ENCODE measurements at regions not wholly inside any gene's neighbourhood (a gene's known extent, or its start where the extent isn't known, plus 50 kb on each side); places are given as distances from the start of the nearest gene placed in this dataset.
"Not testable (repeated sequence)": the region's sequence is repeated elsewhere in the genome, so short reads cannot be mapped to it uniquely, and the experiment has no call there.

GRCh38 chr12:16828891-16829290 is 222.9 kb upstream of the LMO3 start:
- H3K36me3 Mint-ChIP-seq: no peaks in the 10 kb centered on the region
- H3K27ac Mint-ChIP-seq: no peak overlapping the region
- no peak for ATAC-seq
- H3K9me3 Mint-ChIP-seq: peaks cover 10% of the 10 kb centered on the region
- H3K4me3 Mint-ChIP-seq: no peak overlapping the region
- H3K4me1 Mint-ChIP-seq: no peaks in the 10 kb centered on the region
- no peaks in the 10 kb centered on the region for H3K27me3 Mint-ChIP-seq

GRCh38 chr12:16807731-16808130 is 201.8 kb upstream of the LMO3 start:
- H3K4me1 Mint-ChIP-seq: no peaks in the 10 kb centered on the region
- ATAC-seq: no peak
- no peaks in the 10 kb centered on the region for H3K27me3 Mint-ChIP-seq
- no peak overlapping the region for H3K4me3 Mint-ChIP-seq
- H3K36me3 Mint-ChIP-seq: no peaks in the 10 kb centered on the region
- peaks cover 12% of the 10 kb centered on the region for H3K9me3 Mint-ChIP-seq
- no peak overlapping the region for H3K27ac Mint-ChIP-seq

DNA sequence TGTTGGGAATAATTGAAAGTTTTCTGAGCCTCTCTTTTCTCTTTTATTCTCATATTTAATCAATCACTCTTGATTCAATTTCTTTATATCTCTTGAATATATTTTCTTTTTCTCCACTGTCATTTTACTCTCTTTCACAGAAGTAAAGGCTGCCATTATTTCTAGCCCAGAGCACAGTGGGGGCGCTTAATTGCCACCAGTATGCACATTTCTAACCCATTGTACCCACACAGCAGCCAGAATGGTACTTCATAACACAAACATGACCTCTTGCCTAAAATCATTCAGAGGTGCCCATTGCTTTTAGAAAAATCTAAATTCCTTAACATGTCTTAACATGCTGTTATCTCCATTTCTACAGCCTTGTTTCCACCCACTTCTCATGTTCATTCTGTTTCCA is 190.2 kb upstream of the LMO3 start:
- no peaks in the 10 kb centered on the region for H3K4me1 Mint-ChIP-seq
- no peaks in the 10 kb centered on the region for H3K36me3 Mint-ChIP-seq
- H3K9me3 Mint-ChIP-seq: peaks cover 10% of the 10 kb centered on the region
- no peak for ATAC-seq
- no peaks in the 10 kb centered on the region for H3K27me3 Mint-ChIP-seq
- no peak overlapping the region for H3K27ac Mint-ChIP-seq
- H3K4me3 Mint-ChIP-seq: no peak overlapping the region

GRCh38 chr12:16789204-16789790 is 183.3 kb upstream of the LMO3 start:
- no peaks in the 10 kb centered on the region for H3K4me1 Mint-ChIP-seq
- no peak for ATAC-seq
- no peak overlapping the region for H3K4me3 Mint-ChIP-seq
- H3K27me3 Mint-ChIP-seq: no peaks in the 10 kb centered on the region
- peaks cover 7% of the 10 kb centered on the region for H3K9me3 Mint-ChIP-seq
- no peaks in the 10 kb centered on the region for H3K36me3 Mint-ChIP-seq
- H3K27ac Mint-ChIP-seq: no peak overlapping the region

DNA sequence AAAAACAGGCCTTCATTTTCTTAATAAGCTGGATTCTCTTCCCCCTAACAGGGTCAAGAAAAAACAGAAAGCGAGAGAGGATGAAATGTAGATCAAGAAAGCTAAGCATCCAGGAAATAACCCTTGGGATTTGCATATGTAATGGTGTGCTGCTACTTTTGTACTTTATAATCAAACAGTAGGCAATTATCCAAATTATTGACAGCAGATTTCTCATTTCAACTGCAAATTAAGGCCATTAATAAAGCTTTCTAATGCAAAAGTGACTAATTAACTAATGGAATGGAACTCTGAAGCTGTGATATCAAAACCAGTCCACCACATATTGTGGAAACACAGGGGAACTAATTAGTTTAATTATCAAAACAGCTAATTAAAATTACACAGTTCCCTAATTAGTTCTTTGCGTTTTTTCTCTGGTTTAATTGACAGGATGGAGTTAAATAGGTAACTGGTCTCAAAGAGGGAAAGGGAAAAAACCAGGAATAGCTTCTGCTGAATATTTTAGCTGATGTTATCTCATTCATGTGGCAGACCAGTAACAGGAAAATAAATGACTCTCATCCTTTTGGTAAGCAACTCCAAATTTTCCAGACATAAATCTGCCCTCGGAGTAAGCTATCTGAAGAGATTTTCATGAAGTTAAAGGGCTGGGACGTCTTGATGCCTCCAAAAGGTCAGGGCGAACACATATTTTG is 182.7 kb upstream of the LMO3 start:
- H3K9me3 Mint-ChIP-seq: peaks cover 5% of the 10 kb centered on the region
- no peaks in the 10 kb centered on the region for H3K27me3 Mint-ChIP-seq
- no peaks in the 10 kb centered on the region for H3K36me3 Mint-ChIP-seq
- no peak overlapping the region for H3K27ac Mint-ChIP-seq
- ATAC-seq: no peak
- H3K4me3 Mint-ChIP-seq: no peak overlapping the region
- H3K4me1 Mint-ChIP-seq: no peaks in the 10 kb centered on the region

GRCh38 chr12:16785953-16786352 is 180.0 kb upstream of the LMO3 start:
- Mint-ChIP-seq H3K4me3 (no peak overlapping the region), H3K4me1 (no peaks in the 10 kb centered on the region), H3K9me3 (peaks cover under 1% of the 10 kb centered on the region), H3K27ac (no peak overlapping the region), H3K36me3 (no peaks in the 10 kb centered on the region), H3K27me3 (no peaks in the 10 kb centered on the region)
- ATAC-seq: no peak

DNA sequence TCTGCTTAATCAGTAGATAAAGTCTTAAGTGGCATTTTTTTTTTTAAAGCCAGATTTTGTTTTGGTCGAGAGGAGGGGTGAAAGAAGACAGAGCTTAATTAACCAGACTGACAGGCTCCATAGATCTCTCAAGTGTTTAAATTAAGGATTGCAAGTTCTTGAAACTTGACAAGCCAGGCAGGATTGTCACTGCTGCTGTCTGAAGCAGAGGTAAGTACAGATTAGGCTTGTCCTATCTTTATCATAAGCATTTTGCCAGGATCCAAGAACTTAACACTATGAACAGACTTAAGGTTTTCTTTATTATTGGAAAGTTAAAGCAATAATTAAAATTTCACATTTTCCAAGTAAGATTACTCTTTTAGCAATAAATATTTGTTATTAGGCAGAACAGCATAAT is 179.6 kb upstream of the LMO3 start:
- Mint-ChIP-seq H3K27me3 (no peaks in the 10 kb centered on the region), H3K36me3 (no peaks in the 10 kb centered on the region), H3K9me3 (peaks cover 3% of the 10 kb centered on the region), H3K4me1 (no peaks in the 10 kb centered on the region), H3K4me3 (no peak overlapping the region), H3K27ac (no peak overlapping the region)
- no peak for ATAC-seq

DNA sequence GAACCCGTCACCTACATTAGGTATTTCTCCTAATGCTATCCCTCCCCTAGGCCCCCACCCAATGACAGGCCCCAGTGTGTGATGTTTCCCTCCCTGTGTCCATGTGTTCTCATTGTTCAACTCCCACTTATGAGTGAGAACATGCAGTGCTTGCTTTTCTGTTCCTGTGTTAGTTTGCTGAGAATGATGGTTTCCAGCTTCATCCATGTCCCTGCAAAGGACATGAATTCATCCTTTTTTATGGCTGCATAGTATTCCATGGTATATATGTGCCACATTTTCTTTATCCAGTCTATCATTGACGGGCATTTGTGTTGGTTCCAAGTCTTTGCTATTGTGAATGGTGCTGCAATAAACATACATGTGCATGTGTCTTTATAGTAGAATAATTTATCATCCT is 163.2 kb upstream of the LMO3 start:
- peaks cover 19% of the 10 kb centered on the region for H3K9me3 Mint-ChIP-seq
- not testable (repeated sequence) for H3K4me1 Mint-ChIP-seq, H3K27me3 Mint-ChIP-seq, H3K4me3 Mint-ChIP-seq, H3K27ac Mint-ChIP-seq, ATAC-seq, H3K36me3 Mint-ChIP-seq

- Mint-ChIP-seq H3K4me3 (no peak overlapping the region), H3K27me3 (no peaks in the 10 kb centered on the region), H3K9me3 (peaks cover 16% of the 10 kb centered on the region), H3K36me3 (no peaks in the 10 kb centered on the region), H3K27ac (no peak overlapping the region), H3K4me1 (no peaks in the 10 kb centered on the region)
- ATAC-seq: no peak
Observed at GRCh38 chr12:16766736-16767135, 160.8 kb upstream of the LMO3 start.

- no peak for ATAC-seq
- Mint-ChIP-seq H3K4me3 (no peak overlapping the region), H3K9me3 (peaks cover 11% of the 10 kb centered on the region), H3K4me1 (no peaks in the 10 kb centered on the region), H3K27ac (no peak overlapping the region), H3K36me3 (no peaks in the 10 kb centered on the region), H3K27me3 (no peaks in the 10 kb centered on the region)
Observed at GRCh38 chr12:16763901-16764300, 157.9 kb upstream of the LMO3 start.

- no peaks in the 10 kb centered on the region for H3K4me1 Mint-ChIP-seq
- no peak overlapping the region for H3K4me3 Mint-ChIP-seq
- H3K36me3 Mint-ChIP-seq: no peaks in the 10 kb centered on the region
- H3K27ac Mint-ChIP-seq: no peak overlapping the region
- H3K9me3 Mint-ChIP-seq: peaks cover 3% of the 10 kb centered on the region
- ATAC-seq: no peak
- H3K27me3 Mint-ChIP-seq: no peaks in the 10 kb centered on the region
Observed at GRCh38 chr12:16756833-16757555, 151.0 kb upstream of the LMO3 start.

- H3K4me3 Mint-ChIP-seq: no peak overlapping the region
- no peaks in the 10 kb centered on the region for H3K27me3 Mint-ChIP-seq
- H3K4me1 Mint-ChIP-seq: no peaks in the 10 kb centered on the region
- H3K27ac Mint-ChIP-seq: no peak overlapping the region
- no peak for ATAC-seq
- no peaks in the 10 kb centered on the region for H3K36me3 Mint-ChIP-seq
- peaks cover 2% of the 10 kb centered on the region for H3K9me3 Mint-ChIP-seq
Observed at GRCh38 chr12:16730772-16731171, 124.8 kb upstream of the LMO3 start.

DNA sequence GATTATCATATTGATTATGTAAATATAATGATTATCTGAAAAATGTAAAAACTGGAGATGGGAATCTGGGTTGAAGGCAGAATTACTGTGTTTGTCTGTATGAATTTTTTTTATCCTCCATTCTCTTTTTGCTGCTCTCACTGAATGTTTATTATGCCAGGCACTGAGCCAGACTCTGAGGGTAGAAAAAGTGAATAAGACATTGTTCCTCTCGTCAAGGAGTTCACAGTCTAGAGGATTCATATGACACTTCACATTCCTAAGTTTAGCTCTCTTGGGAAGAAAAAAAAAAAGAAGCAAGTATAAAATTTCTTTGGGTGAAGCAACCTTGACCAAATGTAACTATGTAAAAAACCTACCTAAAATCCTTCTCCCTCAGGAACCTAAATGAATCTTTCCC is 120.9 kb upstream of the LMO3 start:
- Mint-ChIP-seq H3K4me1 (no peaks in the 10 kb centered on the region), H3K36me3 (no peaks in the 10 kb centered on the region), H3K4me3 (no peak overlapping the region), H3K27ac (no peak overlapping the region), H3K9me3 (peaks cover 2% of the 10 kb centered on the region), H3K27me3 (no peaks in the 10 kb centered on the region)
- ATAC-seq: no peak

GRCh38 chr12:16719713-16720416 is 113.9 kb upstream of the LMO3 start:
- ATAC-seq: no peak
- Mint-ChIP-seq H3K36me3 (no peaks in the 10 kb centered on the region), H3K4me3 (no peak overlapping the region), H3K4me1 (no peaks in the 10 kb centered on the region), H3K27me3 (no peaks in the 10 kb centered on the region), H3K27ac (no peak overlapping the region), H3K9me3 (no peaks in the 10 kb centered on the region)

- H3K4me1 Mint-ChIP-seq: no peaks in the 10 kb centered on the region
Observed at GRCh38 chr12:16716928-16717327, 111.0 kb upstream of the LMO3 start.

More at GRCh38 chr12:16716928-16717327, 111.0 kb upstream of the LMO3 start:
- Mint-ChIP-seq H3K4me3 (no peak overlapping the region), H3K27ac (no peak overlapping the region), H3K27me3 (no peaks in the 10 kb centered on the region), H3K36me3 (no peaks in the 10 kb centered on the region), H3K9me3 (no peaks in the 10 kb centered on the region)
- no peak for ATAC-seq
